HFF-Myc (cell line): ENCODE measurements at regions not wholly inside any gene's neighbourhood (a gene's known extent, or its start where the extent isn't known, plus 50 kb on each side); places are given as distances from the start of the nearest gene placed in this dataset.
"Not testable (repeated sequence)": the region's sequence is repeated elsewhere in the genome, so short reads cannot be mapped to it uniquely, and the experiment has no call there.

Source experiments
- DNase-seq: peaks from one replicate; pipeline ENCODE4 v3.0.0-alpha.2; 2011; ENCODE audit warnings: low read depth; ENCODE audit errors: extremely low read depth
- H3K4me3 ChIP-seq: replicated peaks from 2 replicates; pipeline ENCODE4 v1.5.1; 2011; ENCODE audit warnings: low read depth, mild to moderate bottlenecking, control low read depth, low read length
- TF ChIP-seq, protein P1 (sequence below): IDR thresholded peaks from 2 replicates; pipeline ENCODE4 v1.5.1; 2012; ENCODE audit warnings: mild to moderate bottlenecking, low read depth, low read length, control low read depth; ENCODE audit errors: missing control alignments

DNA sequence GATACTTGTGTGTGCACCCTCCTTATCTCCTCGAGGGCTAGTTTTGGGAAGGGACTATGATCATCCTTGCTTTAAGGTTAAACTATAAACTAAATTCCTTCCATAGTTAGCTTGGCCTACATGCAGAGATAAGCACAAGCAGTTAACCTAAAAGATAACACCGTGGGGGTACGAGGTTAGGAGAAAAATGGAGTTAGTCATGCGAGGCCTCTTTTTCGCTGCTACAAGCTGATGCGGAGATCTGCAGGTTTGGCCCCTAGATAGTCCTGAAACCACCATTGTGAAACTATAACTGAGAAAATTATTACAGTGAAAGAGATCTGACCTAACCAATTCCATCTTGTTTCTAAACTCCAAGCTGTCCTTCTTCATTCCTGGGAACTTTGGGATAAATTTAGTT, 113.7 kb upstream of the ZKSCAN2 start:
- TF ChIP-seq, protein P1, sequence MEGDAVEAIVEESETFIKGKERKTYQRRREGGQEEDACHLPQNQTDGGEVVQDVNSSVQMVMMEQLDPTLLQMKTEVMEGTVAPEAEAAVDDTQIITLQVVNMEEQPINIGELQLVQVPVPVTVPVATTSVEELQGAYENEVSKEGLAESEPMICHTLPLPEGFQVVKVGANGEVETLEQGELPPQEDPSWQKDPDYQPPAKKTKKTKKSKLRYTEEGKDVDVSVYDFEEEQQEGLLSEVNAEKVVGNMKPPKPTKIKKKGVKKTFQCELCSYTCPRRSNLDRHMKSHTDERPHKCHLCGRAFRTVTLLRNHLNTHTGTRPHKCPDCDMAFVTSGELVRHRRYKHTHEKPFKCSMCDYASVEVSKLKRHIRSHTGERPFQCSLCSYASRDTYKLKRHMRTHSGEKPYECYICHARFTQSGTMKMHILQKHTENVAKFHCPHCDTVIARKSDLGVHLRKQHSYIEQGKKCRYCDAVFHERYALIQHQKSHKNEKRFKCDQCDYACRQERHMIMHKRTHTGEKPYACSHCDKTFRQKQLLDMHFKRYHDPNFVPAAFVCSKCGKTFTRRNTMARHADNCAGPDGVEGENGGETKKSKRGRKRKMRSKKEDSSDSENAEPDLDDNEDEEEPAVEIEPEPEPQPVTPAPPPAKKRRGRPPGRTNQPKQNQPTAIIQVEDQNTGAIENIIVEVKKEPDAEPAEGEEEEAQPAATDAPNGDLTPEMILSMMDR = no peak
- DNase-seq = no peak
- no peak overlapping the region for H3K4me3 ChIP-seq

DNA sequence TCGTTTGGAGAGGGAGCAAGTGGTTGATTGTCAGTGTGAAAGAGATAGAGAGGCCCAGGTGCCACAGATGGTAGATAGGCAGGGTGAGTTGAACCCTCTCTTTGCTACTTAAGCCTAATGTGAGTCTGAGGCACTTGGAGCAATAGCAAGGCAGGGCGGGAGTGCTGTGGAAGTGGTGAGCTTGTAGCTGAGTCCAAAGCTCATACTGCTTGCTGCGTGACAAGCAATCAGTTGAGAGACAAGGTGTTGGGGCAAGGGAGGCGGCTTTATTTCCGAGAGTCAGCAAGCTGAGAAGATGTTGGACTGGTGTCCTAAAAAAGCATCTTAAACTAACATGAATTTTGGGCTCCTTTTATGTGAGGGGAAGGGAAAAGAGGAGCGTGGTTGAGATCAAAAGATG, 112.9 kb upstream of the ZKSCAN2 start:
- DNase-seq = no peak
- TF ChIP-seq, protein P1 = no peak
- no peak overlapping the region for H3K4me3 ChIP-seq

DNA sequence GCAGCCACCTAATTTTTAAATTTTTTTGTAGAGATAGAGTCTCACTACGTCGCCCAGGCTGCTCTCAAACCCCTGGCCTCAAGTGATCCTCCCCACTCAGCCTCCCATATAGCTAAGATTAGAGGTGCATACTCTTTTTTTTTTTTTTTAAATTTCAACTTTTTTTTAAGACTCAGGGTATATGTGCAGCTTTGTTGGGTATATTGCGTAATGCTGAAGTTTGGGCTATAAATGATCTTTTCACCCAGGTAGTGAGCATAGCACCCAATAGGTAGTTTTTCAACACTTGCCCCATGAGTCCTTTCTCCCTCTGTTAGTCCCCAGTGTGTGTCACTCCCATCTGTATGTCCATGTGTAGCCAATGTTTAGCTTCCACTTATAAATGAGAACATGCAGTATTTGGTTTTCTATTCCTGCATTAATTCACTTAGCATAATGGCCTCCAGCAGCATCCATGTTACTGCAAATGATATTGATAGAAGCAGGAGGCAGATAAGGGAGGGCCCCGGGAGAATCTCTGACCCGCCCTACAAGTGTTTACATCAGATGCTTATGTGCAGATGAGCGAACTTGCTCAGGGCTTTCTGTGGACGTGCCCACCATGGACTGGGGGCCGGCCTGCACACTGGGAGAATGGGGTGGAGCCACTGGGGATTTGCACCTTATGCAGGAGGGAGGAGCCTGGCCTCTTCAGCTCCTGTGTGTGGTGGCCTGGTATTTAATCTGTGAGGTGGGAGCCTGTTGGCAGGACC, 110.3 kb upstream of the ZKSCAN2 start:
- no peak overlapping the region for H3K4me3 ChIP-seq
- TF ChIP-seq, protein P1 = no peak
- no peak for DNase-seq

DNA sequence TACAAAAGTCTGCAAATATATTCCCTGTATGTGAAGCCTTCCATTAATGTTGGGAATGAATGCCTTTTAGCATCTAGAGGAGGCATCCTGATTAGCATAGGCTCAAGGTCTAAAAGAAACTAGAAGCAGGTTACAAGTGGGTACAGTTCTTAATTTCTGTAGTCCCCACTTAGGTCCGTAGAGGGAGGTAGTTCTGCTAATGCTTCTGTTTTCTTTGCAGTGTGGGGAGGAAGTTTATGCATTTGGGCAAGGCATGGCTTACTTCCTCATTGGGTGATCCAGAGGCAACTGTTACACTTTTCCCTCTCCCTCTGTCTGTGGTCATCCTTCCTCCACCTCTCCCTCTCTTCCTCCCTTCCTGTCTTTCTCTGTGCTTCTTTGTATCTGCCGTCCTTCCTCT, 108.4 kb upstream of the ZKSCAN2 start:
- H3K4me3 ChIP-seq = no peak overlapping the region
- TF ChIP-seq, protein P1 = no peak
- no peak for DNase-seq

DNA sequence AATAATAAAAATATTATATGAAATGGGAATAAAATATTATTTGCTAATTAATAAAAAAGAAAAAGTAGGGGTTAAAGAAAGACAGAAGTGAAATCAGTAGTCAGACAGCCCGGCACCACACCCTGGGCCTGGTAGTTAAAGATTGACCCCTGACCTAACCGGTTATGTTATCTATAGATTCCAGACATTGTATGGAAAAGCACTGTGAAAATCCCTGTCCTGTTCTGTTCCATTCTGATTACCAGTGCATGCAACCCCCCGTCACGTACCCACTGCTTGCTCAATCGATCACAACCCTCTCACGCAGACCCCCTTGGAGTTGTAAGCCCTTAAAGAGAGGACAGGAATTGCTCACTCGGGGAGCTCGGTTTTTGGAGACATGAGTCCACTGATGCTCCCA, 101.9 kb upstream of the ZKSCAN2 start:
- H3K4me3 ChIP-seq, DNase-seq: not testable (repeated sequence)

DNA sequence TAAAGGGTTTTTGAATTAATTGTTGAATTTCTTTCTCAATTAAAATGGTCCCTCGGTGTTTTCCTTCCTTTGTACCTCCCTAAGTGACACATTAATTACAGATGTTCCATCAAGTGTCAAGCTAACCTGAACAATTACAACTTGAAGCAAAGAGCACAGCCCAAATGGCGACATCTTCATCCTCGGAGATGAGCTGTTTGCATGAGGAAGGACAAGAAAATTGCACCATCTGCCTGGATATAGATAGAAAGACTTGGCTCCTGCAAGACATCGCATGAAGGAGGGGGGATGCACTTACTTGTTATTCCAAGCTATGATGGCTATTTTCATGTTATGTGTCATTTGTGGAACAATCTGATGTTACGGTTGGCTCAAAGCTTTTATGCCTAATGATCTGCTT, 86.4 kb upstream of the ZKSCAN2 start:
- no peak overlapping the region for H3K4me3 ChIP-seq
- TF ChIP-seq, protein P1 = no peak
- DNase-seq = no peak

DNA sequence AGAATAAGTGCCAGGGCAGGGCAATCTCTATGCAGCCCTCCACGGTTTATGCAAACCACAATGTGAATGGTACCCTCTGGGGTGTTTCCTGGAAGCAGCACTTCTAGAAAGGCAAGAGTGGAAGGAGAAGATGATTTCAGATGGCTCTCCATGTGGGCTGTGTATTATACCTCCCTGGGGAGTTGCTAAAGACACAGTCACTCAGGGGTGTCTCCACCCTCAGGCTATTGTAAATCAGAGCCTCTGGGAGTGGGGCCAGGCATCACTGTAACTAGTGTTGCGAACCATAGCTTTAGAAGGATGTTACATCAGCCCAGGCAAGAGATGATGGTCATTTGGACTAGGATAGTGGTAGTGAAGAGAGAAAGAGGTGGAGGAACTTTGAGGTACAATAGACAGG, 83.3 kb upstream of the ZKSCAN2 start:
- TF ChIP-seq, protein P1 = no peak
- no peak overlapping the region for H3K4me3 ChIP-seq
- DNase-seq = no peak
